Motor neuron (in vitro differentiated cells): ENCODE measurements at regions not wholly inside any gene's neighbourhood (a gene's known extent, or its start where the extent isn't known, plus 50 kb on each side); places are given as distances from the start of the nearest gene placed in this dataset.

Experiments
- ATAC-seq, 8 experiments: fragments of 200-7000 bp; cut with Tn5 transposase; replicated peaks in 6 of 8; 2 replicates each; pipeline ENCODE4 v1.8.0; 2021; ENCODE audit warnings: mild to moderate bottlenecking in 8 of 8, moderate library complexity in 8 of 8
- H3K27ac ChIP-seq, 2 donors: fragments of 250-450 bp; sonication (Bioruptor Pico); 2 replicates each; pipeline ENCODE4 v1.9.0; 2021; ENCODE audit warnings: antibody characterized with exemption in 2 of 2, mild to moderate bottlenecking in 2 of 2, moderate library complexity in 1 of 2
- H3K4me1 ChIP-seq, 2 donors: fragments of 250-450 bp; sonication (Bioruptor Pico); replicated peaks in 1 of 2; 2 replicates each; pipeline ENCODE4 v1.6.1; 2021; ENCODE audit warnings: antibody characterized with exemption in 2 of 2, mild to moderate bottlenecking in 2 of 2, moderate library complexity in 1 of 2
- H3K4me3 ChIP-seq, 5 donors: fragments of 250-450 bp; sonication (Bioruptor Pico); 2 replicates each; pipeline ENCODE4 v1.9.0; 2021; ENCODE audit warnings: antibody characterized with exemption in 5 of 5, mild to moderate bottlenecking in 5 of 5, moderate library complexity in 4 of 5
- WGBS, 10 experiments: fragments of 450-650 bp; shearing (Covaris generic); methylation state at CpG; one replicate each; pipeline ENCODE4 v1.0.0; 2022; 5-methylcytosine and 5-hydroxymethylcytosine counted together
- in situ Hi-C, 9 experiments: fragments of 400-800 bp; cut with MboI; loops; one replicate each; pipeline ENCODE4 v1.15.0; 2021; ENCODE audit warnings: low sequenced_read_pairs in 9 of 9, low pct_unique_long_range_greater_than_20kb in 2 of 9; ENCODE audit not compliant: unreplicated experiment in 9 of 9

- no peak overlapping the region for H3K27ac ChIP-seq
- in situ Hi-C loops = no loop called here
- H3K4me3 ChIP-seq = no peak overlapping the region
- H3K4me1 ChIP-seq = peaks cover 0 to 4% of the 10 kb centered on the region in 2 donors
- 0 to 100% (median 88%) methylated on average over 1 to 2 of the region's 2 CpGs; no CpG with 5 or more reads in 4 of the 10 experiments for WGBS, 10 experiments
- no peak for ATAC-seq
These were observed 416.5 kb downstream of the BCL11A start for GRCh38 chr2:60136913-60137312.

GRCh38 chr2:60127191-60127590 is 426.3 kb downstream of the BCL11A start:
- WGBS, 10 experiments = 13 to 100% (median 88%) methylated on average over 1 to 2 of the region's 2 CpGs
- in situ Hi-C loops = no loop called here
- no peak for ATAC-seq
- H3K27ac ChIP-seq = no peak overlapping the region
- H3K4me3 ChIP-seq = no peak overlapping the region
- H3K4me1 ChIP-seq = peaks cover 15 to 16% of the 10 kb centered on the region in 2 donors

- WGBS, 10 experiments = 0 to 74% (median 35%) methylated on average over 1 to 8 of the region's 8 CpGs
- H3K4me3 ChIP-seq = no peak overlapping the region
- peak in 5 of 8 experiments; percentile 11 to 76 (median 42) for ATAC-seq
- no peak overlapping the region for H3K27ac ChIP-seq
- H3K4me1 ChIP-seq = peaks cover 15 to 16% of the 10 kb centered on the region in 2 donors
- in situ Hi-C loops = no loop called here
These were observed 427.6 kb downstream of the BCL11A start for GRCh38 chr2:60125611-60126426.

- WGBS, 10 experiments = 45 to 94% (median 83%) methylated on average over 1 to 2 of the region's 2 CpGs; no CpG with 5 or more reads in 1 of the 10 experiments
- no peak for ATAC-seq
- no peak overlapping the region for H3K4me3 ChIP-seq
- no peak overlapping the region for H3K27ac ChIP-seq
- in situ Hi-C loops = no loop called here
- H3K4me1 ChIP-seq = peaks cover under 1% of the 10 kb centered on the region in 2 donors
These were observed 433.7 kb downstream of the BCL11A start for GRCh38 chr2:60119778-60120177.

- H3K4me1 ChIP-seq = no peaks in the 10 kb centered on the region
- H3K27ac ChIP-seq = no peak overlapping the region
- ATAC-seq = no peak
- no peak overlapping the region for H3K4me3 ChIP-seq
- WGBS, 10 experiments = 67 to 100% (median 100%) methylated on average over 1 of the region's 1 CpG; no CpG with 5 or more reads in 1 of the 10 experiments
- in situ Hi-C loops = no loop called here
These were observed 434.5 kb downstream of the BCL11A start for GRCh38 chr2:60118917-60119316.

- ATAC-seq = peak in 1 of 8 experiments; percentile 23
These were observed 435.4 kb downstream of the BCL11A start for GRCh38 chr2:60118061-60118460.

GRCh38 chr2:60116161-60116875 is 437.1 kb downstream of the BCL11A start:
- Histone ChIP-seq H3K4me3 (no peak overlapping the region), H3K27ac (no peak overlapping the region), H3K4me1 (no peaks in the 10 kb centered on the region)
- 42 to 100% (median 87%) methylated on average over 1 to 6 of the region's 6 CpGs for WGBS, 10 experiments
- ATAC-seq = no peak
- in situ Hi-C loops = no loop called here

More at GRCh38 chr2:60118061-60118460, 435.4 kb downstream of the BCL11A start:
- Histone ChIP-seq H3K4me3 (no peak overlapping the region), H3K27ac (no peak overlapping the region), H3K4me1 (no peaks in the 10 kb centered on the region)
- WGBS, 10 experiments = 0 to 60% (median 40%) methylated on average over 1 of the region's 1 CpG; no CpG with 5 or more reads in 3 of the 10 experiments
- in situ Hi-C loops = no loop called here

GRCh38 chr2:60109744-60110143 is 443.7 kb downstream of the BCL11A start:
- H3K4me1 ChIP-seq = no peaks in the 10 kb centered on the region
- WGBS, 10 experiments = 0 to 100% (median 50%) methylated on average over 1 of the region's 1 CpG; no CpG with 5 or more reads in 5 of the 10 experiments
- no peak overlapping the region for H3K4me3 ChIP-seq
- peak in 1 of 8 experiments; percentile 24 for ATAC-seq
- no peak overlapping the region for H3K27ac ChIP-seq
- in situ Hi-C loops = no loop called here

- in situ Hi-C loops = no loop called here
- no peak overlapping the region for H3K4me3 ChIP-seq
- WGBS, 10 experiments = 8 to 100% (median 95%) methylated on average over 1 to 2 of the region's 2 CpGs; no CpG with 5 or more reads in 2 of the 10 experiments
- peaks cover 0 to 2% of the 10 kb centered on the region in 2 donors for H3K4me1 ChIP-seq
- H3K27ac ChIP-seq = no peak overlapping the region
- ATAC-seq = no peak
These were observed 446.5 kb downstream of the BCL11A start for GRCh38 chr2:60106836-60107529.

GRCh38 chr2:60105906-60106305 is 447.5 kb downstream of the BCL11A start:
- peak in 1 of 8 experiments; percentile 55 for ATAC-seq

GRCh38 chr2:60104514-60105505 is 448.6 kb downstream of the BCL11A start:
- in situ Hi-C loops = no loop called here
- H3K4me1 ChIP-seq = peaks cover 0 to 2% of the 10 kb centered on the region in 2 donors
- WGBS, 10 experiments = 2 to 93% (median 84%) methylated on average over 2 to 8 of the region's 10 CpGs
- H3K4me3 ChIP-seq = no peak overlapping the region
- no peak overlapping the region for H3K27ac ChIP-seq
- peak in 3 of 8 experiments; percentile 20 to 51 (median 38) for ATAC-seq

More at GRCh38 chr2:60105906-60106305, 447.5 kb downstream of the BCL11A start:
- Histone ChIP-seq H3K4me3 (no peak overlapping the region), H3K27ac (no peak overlapping the region), H3K4me1 (peaks cover 0 to 2% of the 10 kb centered on the region in 2 donors)
- 60 to 73% methylated on average over 1 to 2 of the region's 7 CpGs; no CpG with 5 or more reads in 8 of the 10 experiments for WGBS, 10 experiments
- in situ Hi-C loops = no loop called here

- no peak overlapping the region for H3K27ac ChIP-seq
- H3K4me1 ChIP-seq = peaks cover 0 to 2% of the 10 kb centered on the region in 2 donors
- no peak for ATAC-seq
- in situ Hi-C loops = no loop called here
- no peak overlapping the region for H3K4me3 ChIP-seq
- WGBS, 10 experiments = 22 to 92% (median 75%) methylated on average over 1 to 10 of the region's 11 CpGs; no CpG with 5 or more reads in 1 of the 10 experiments
These were observed 453.4 kb downstream of the BCL11A start for GRCh38 chr2:60100034-60100433.
